Activated CD4-positive, alpha-beta T cell treated with anti-CD3 and anti-CD28 coated beads, Interleukin-10, Interleukin-2, amounts not matched to agents 100 ng/mL and 50 ng/mL, durations not matched to agents 16 hours and 8 hours (primary cell): ENCODE measurements at regions not wholly inside any gene's neighbourhood (a gene's known extent, or its start where the extent isn't known, plus 50 kb on each side); places are given as distances from the start of the nearest gene placed in this dataset.
"Not testable (repeated sequence)": the region's sequence is repeated elsewhere in the genome, so short reads cannot be mapped to it uniquely, and the experiment has no call there.

Experiments used
- DNase-seq: peaks from one replicate; pipeline ENCODE4 v3.0.0-alpha.2; 2020

- peak; percentile 38 for DNase-seq
Observed at GRCh38 chr16:22572331-22573224, 61.9 kb downstream of the NPIPB5 start.

- DNase-seq: not testable (repeated sequence)
Observed at GRCh38 chr16:22573225-22573530, 62.5 kb downstream of the NPIPB5 start.

GRCh38 chr16:22576506-22576905 is 65.8 kb downstream of the NPIPB5 start:
- not testable (repeated sequence) for DNase-seq

GRCh38 chr16:22583195-22583594 is 72.5 kb downstream of the NPIPB5 start:
- not testable (repeated sequence) for DNase-seq

- not testable (repeated sequence) for DNase-seq
Observed at GRCh38 chr16:22584459-22584858, 73.8 kb downstream of the NPIPB5 start.

- not testable (repeated sequence) for DNase-seq
Observed at GRCh38 chr16:22584941-22585340, 74.2 kb downstream of the NPIPB5 start.

- not testable (repeated sequence) for DNase-seq
Observed at GRCh38 chr16:22585431-22585830, 74.7 kb downstream of the NPIPB5 start.

GRCh38 chr16:22586732-22587131 is 76.0 kb downstream of the NPIPB5 start:
- DNase-seq: not testable (repeated sequence)

GRCh38 chr16:22589757-22590156 is 79.1 kb downstream of the NPIPB5 start:
- not testable (repeated sequence) for DNase-seq

- not testable (repeated sequence) for DNase-seq
Observed at GRCh38 chr16:22596445-22597045, 85.9 kb downstream of the NPIPB5 start.

- DNase-seq: not testable (repeated sequence)
Observed at GRCh38 chr16:22603744-22604143, 93.1 kb downstream of the NPIPB5 start.

GRCh38 chr16:22606619-22607018 is 95.9 kb downstream of the NPIPB5 start:
- peak; percentile 56 for DNase-seq

- not testable (repeated sequence) for DNase-seq
Observed at GRCh38 chr16:22609798-22610197, 99.1 kb downstream of the NPIPB5 start.

GRCh38 chr16:22611128-22611527 is 100.4 kb downstream of the NPIPB5 start:
- DNase-seq: not testable (repeated sequence)

- peak; percentile 30 for DNase-seq
Observed at GRCh38 chr16:22614271-22614947, 103.7 kb downstream of the NPIPB5 start.

- DNase-seq: no peak
Observed at GRCh38 chr16:22618842-22619241, 108.2 kb downstream of the NPIPB5 start.

- no peak for DNase-seq
Observed at GRCh38 chr16:22621586-22622155, 111.0 kb downstream of the NPIPB5 start.

GRCh38 chr16:22622703-22623102 is 112.0 kb downstream of the NPIPB5 start:
- no peak for DNase-seq

- DNase-seq: no peak
Observed at GRCh38 chr16:22623351-22623781, 112.7 kb downstream of the NPIPB5 start.

GRCh38 chr16:22624038-22624799 is 113.5 kb downstream of the NPIPB5 start:
- DNase-seq: no peak

- peak; percentile 65 for DNase-seq
Observed at GRCh38 chr16:22624800-22625533, 114.3 kb downstream of the NPIPB5 start.

- no peak for DNase-seq
Observed at GRCh38 chr16:22625967-22626366, 115.3 kb downstream of the NPIPB5 start.
